Fibroblast of skin of scalp (primary cell): ENCODE measurements at regions not wholly inside any gene's neighbourhood (a gene's known extent, or its start where the extent isn't known, plus 50 kb on each side); places are given as distances from the start of the nearest gene placed in this dataset.

Source experiments
- DNase-seq: peaks from one replicate; pipeline ENCODE4 v3.0.0-alpha.2; 2013

GRCh38 chr4:177116161-177116560 lies 193.5 kb upstream of the NEIL3 start:
- DNase-seq = no peak

- DNase-seq = no peak
These were observed 192.4 kb upstream of the NEIL3 start for GRCh38 chr4:177117256-177117655.

GRCh38 chr4:177118596-177118995 lies 191.1 kb upstream of the NEIL3 start:
- peak; percentile 92 for DNase-seq

GRCh38 chr4:177119021-177119471 lies 190.6 kb upstream of the NEIL3 start:
- DNase-seq = peak; percentile 84

- peak; percentile 11 for DNase-seq
These were observed 190.0 kb upstream of the NEIL3 start for GRCh38 chr4:177119691-177120090.

GRCh38 chr4:177123811-177124210 lies 185.9 kb upstream of the NEIL3 start:
- DNase-seq = no peak

GRCh38 chr4:177124349-177125064 lies 185.2 kb upstream of the NEIL3 start:
- no peak for DNase-seq

GRCh38 chr4:177125656-177126055 lies 184.0 kb upstream of the NEIL3 start:
- DNase-seq = peak; percentile 9

- no peak for DNase-seq
These were observed 182.0 kb upstream of the NEIL3 start for GRCh38 chr4:177127658-177128057.

GRCh38 chr4:177128306-177128705 lies 181.4 kb upstream of the NEIL3 start:
- DNase-seq = peak; percentile 64

GRCh38 chr4:177131736-177132135 lies 177.9 kb upstream of the NEIL3 start:
- DNase-seq = no peak

GRCh38 chr4:177147668-177148067 lies 162.0 kb upstream of the NEIL3 start:
- DNase-seq = no peak

GRCh38 chr4:177155454-177155853 lies 154.2 kb upstream of the NEIL3 start:
- no peak for DNase-seq

GRCh38 chr4:177159600-177159999 lies 150.1 kb upstream of the NEIL3 start:
- no peak for DNase-seq

GRCh38 chr4:177161781-177162180 lies 147.9 kb upstream of the NEIL3 start:
- DNase-seq = peak; percentile 14

GRCh38 chr4:177163532-177163931 lies 146.1 kb upstream of the NEIL3 start:
- peak; percentile 43 for DNase-seq

- DNase-seq = no peak
These were observed 138.1 kb upstream of the NEIL3 start for GRCh38 chr4:177171588-177171987.

GRCh38 chr4:177175473-177175872 lies 134.2 kb upstream of the NEIL3 start:
- DNase-seq = no peak

GRCh38 chr4:177177541-177178081 lies 132.1 kb upstream of the NEIL3 start:
- DNase-seq = peak; percentile 58

- no peak for DNase-seq
These were observed 131.4 kb upstream of the NEIL3 start for GRCh38 chr4:177178246-177178645.

- peak; percentile 77 for DNase-seq
These were observed 127.5 kb upstream of the NEIL3 start for GRCh38 chr4:177182166-177182565.

- DNase-seq = no peak
These were observed 126.9 kb upstream of the NEIL3 start for GRCh38 chr4:177182728-177183127.

GRCh38 chr4:177185151-177185550 lies 124.5 kb upstream of the NEIL3 start:
- DNase-seq = no peak

GRCh38 chr4:177185579-177185978 lies 124.1 kb upstream of the NEIL3 start:
- DNase-seq = no peak

- DNase-seq = no peak
These were observed 122.3 kb upstream of the NEIL3 start for GRCh38 chr4:177187371-177187770.
